ENCODE measurements at regions not wholly inside any gene's neighbourhood (a gene's known extent, or its start where the extent isn't known, plus 50 kb on each side); places are given as distances from the start of the nearest gene placed in this dataset.
"Not testable (repeated sequence)": the region's sequence is repeated elsewhere in the genome, so short reads cannot be mapped to it uniquely, and the experiment has no call there.

GRCh38 chr17:69698352-69698751 is 283.9 kb downstream of the MAP2K6 start:
- FAIRE-seq; intact Hi-C loops (cut with micrococcal nuclease; ENCODE audit: unreplicated experiment): not testable (repeated sequence)

DNA sequence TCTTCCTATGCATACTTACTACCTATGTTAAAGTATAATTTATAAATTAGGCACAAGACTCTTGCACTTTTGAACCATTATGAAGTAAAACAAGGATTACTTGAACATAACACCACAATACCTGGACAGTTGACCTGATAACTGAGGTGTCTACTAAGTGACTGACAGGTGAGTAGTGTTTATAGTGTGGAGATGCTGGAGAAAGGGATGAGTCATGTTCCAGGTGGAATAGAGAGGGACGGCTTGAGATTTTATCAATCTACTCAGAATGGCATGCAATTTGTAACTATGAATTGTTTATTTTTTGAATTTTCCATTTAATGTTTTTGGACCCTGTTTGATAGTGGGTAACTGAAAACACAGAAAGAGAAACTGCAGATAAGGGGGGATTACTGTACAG is 287.6 kb downstream of the MAP2K6 start:
- Histone ChIP-seq H3K4me3 (replicated peaks in 1 of 3; ENCODE audit: insufficient read depth in 1 of 3, low read depth in 2 of 3, low read length in 3 of 3) (no peak overlapping the region), H3K27ac (ENCODE audit: extremely low read length, insufficient read depth, low read length) (no peak overlapping the region), H3K9ac (ENCODE audit: insufficient read depth, low read depth, low read length) (no peak overlapping the region), H3K4me2 (ENCODE audit: low read depth, low read length) (no peak overlapping the region), H3K4me1 (ENCODE audit: insufficient read depth, low read length) (no peaks in the 10 kb centered on the region), H4K20me1 (ENCODE audit: insufficient read depth, low read length) (no peaks in the 10 kb centered on the region), H3K79me2 (ENCODE audit: insufficient read depth, low read length) (no peaks in the 10 kb centered on the region), H2AFZ (ENCODE audit: low read length) (no peak overlapping the region), H3K9me3 (ENCODE audit: low read length) (peaks cover 94% of the 10 kb centered on the region), H3K27me3 (ENCODE audit: control insufficient read depth in 1 of 2, insufficient read depth in 2 of 2, low read length in 2 of 2) (no peaks in the 10 kb centered on the region), H3K36me3 (replicated peaks in 1 of 2; ENCODE audit: control insufficient read depth in 1 of 2, insufficient read depth in 2 of 2, low read length in 2 of 2) (no peaks in the 10 kb centered on the region)
- DNase-seq (ENCODE audit: low spot score) (no peak), ATAC-seq (no peak), FAIRE-seq (no peak)
- no peak for TF ChIP-seq DPF2 (CRISPR knock-in tag; IDR thresholded peaks at IDR 0.05; ENCODE audit: borderline replicate concordance, low read depth)
- TF ChIP-seq, protein P1, sequence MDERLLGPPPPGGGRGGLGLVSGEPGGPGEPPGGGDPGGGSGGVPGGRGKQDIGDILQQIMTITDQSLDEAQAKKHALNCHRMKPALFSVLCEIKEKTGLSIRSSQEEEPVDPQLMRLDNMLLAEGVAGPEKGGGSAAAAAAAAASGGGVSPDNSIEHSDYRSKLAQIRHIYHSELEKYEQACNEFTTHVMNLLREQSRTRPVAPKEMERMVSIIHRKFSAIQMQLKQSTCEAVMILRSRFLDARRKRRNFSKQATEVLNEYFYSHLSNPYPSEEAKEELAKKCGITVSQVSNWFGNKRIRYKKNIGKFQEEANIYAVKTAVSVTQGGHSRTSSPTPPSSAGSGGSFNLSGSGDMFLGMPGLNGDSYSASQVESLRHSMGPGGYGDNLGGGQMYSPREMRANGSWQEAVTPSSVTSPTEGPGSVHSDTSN (CRISPR knock-in tag; IDR thresholded peaks at IDR 0.05), result no peak
- TF ChIP-seq, protein P2, sequence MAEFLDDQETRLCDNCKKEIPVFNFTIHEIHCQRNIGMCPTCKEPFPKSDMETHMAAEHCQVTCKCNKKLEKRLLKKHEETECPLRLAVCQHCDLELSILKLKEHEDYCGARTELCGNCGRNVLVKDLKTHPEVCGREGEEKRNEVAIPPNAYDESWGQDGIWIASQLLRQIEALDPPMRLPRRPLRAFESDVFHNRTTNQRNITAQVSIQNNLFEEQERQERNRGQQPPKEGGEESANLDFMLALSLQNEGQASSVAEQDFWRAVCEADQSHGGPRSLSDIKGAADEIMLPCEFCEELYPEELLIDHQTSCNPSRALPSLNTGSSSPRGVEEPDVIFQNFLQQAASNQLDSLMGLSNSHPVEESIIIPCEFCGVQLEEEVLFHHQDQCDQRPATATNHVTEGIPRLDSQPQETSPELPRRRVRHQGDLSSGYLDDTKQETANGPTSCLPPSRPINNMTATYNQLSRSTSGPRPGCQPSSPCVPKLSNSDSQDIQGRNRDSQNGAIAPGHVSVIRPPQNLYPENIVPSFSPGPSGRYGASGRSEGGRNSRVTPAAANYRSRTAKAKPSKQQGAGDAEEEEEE (CRISPR knock-in tag; IDR thresholded peaks at IDR 0.05; ENCODE audit: borderline replicate concordance), result no peak
- TF ChIP-seq, protein P3, sequence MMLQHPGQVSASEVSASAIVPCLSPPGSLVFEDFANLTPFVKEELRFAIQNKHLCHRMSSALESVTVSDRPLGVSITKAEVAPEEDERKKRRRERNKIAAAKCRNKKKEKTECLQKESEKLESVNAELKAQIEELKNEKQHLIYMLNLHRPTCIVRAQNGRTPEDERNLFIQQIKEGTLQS (CRISPR knock-in tag; IDR thresholded peaks at IDR 0.05), result no peak
- TF ChIP-seq, protein P4, sequence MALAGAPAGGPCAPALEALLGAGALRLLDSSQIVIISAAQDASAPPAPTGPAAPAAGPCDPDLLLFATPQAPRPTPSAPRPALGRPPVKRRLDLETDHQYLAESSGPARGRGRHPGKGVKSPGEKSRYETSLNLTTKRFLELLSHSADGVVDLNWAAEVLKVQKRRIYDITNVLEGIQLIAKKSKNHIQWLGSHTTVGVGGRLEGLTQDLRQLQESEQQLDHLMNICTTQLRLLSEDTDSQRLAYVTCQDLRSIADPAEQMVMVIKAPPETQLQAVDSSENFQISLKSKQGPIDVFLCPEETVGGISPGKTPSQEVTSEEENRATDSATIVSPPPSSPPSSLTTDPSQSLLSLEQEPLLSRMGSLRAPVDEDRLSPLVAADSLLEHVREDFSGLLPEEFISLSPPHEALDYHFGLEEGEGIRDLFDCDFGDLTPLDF (CRISPR knock-in tag; IDR thresholded peaks at IDR 0.05), result no peak
- TF ChIP-seq PHF21A (CRISPR knock-in tag; IDR thresholded peaks at IDR 0.05), result no peak
- TF ChIP-seq KDM6A (CRISPR knock-in tag; IDR thresholded peaks at IDR 0.05; ENCODE audit: low read depth), result no peak
- CTCF ChIA-PET (ENCODE audit: low intra/inter-chr PET ratio, low total read pairs), result no interaction called here
- WGBS (ENCODE audit: low lambda C conversion rate), result 0% methylated on average over 1 of the region's 1 CpG
- intact Hi-C loops (cut with micrococcal nuclease; ENCODE audit: unreplicated experiment), result no loop called here
- in situ Hi-C loops (cut with HindIII; ENCODE audit: extremely low pct_ligation_motif_present, low pct_unique_long_range_greater_than_20kb), result no loop called here
- POLR2A ChIA-PET, result no interaction called here
- BruUV-seq (replicated peaks), result no TSS peak

More at GRCh38 chr17:69698352-69698751, 283.9 kb downstream of the MAP2K6 start:
- H4K20me1 ChIP-seq (ENCODE audit: insufficient read depth, low read length); H3K27me3 ChIP-seq (ENCODE audit: control insufficient read depth in 1 of 2, insufficient read depth in 2 of 2, low read length in 2 of 2); H2AFZ ChIP-seq (ENCODE audit: low read length); H3K4me3 ChIP-seq (replicated peaks in 1 of 3; ENCODE audit: insufficient read depth in 1 of 3, low read depth in 2 of 3, low read length in 3 of 3); H3K4me1 ChIP-seq (ENCODE audit: insufficient read depth, low read length); CTCF ChIA-PET (ENCODE audit: low intra/inter-chr PET ratio, low total read pairs); BruUV-seq (replicated peaks); ATAC-seq; H3K79me2 ChIP-seq (ENCODE audit: insufficient read depth, low read length); H3K27ac ChIP-seq (ENCODE audit: extremely low read length, insufficient read depth, low read length); POLR2A ChIA-PET; in situ Hi-C loops (cut with HindIII; ENCODE audit: extremely low pct_ligation_motif_present, low pct_unique_long_range_greater_than_20kb); DNase-seq (ENCODE audit: low spot score); H3K36me3 ChIP-seq (replicated peaks in 1 of 2; ENCODE audit: control insufficient read depth in 1 of 2, insufficient read depth in 2 of 2, low read length in 2 of 2); H3K9ac ChIP-seq (ENCODE audit: insufficient read depth, low read depth, low read length); H3K4me2 ChIP-seq (ENCODE audit: low read depth, low read length): not testable (repeated sequence)
- peaks cover 89% of the 10 kb centered on the region for H3K9me3 ChIP-seq (ENCODE audit: low read length)
- peak; percentile 83 for TF ChIP-seq ZFP36 (IDR thresholded peaks at IDR 0.05; ENCODE audit: borderline replicate concordance, low read depth, low read length, partially characterized antibody)

Data from HepG2 (cell line).